OCI-LY7 (cell line): ENCODE measurements at regions not wholly inside any gene's neighbourhood (a gene's known extent, or its start where the extent isn't known, plus 50 kb on each side); places are given as distances from the start of the nearest gene placed in this dataset.

ENCODE experiments used
- EZH2phosphoT487 ChIP-seq: fragments of 200-600 bp; sonication (generic); IDR thresholded peaks from 2 replicates; pipeline ENCODE4 v1.6.1; 2018; ENCODE audit warnings: low read depth, borderline replicate concordance, mild to moderate bottlenecking, mixed run types, antibody characterized with exemption, low read length, moderate library complexity, mixed read lengths
- TF ChIP-seq, protein P1 (sequence below): fragments of 200-600 bp; sonication (generic); conservative IDR thresholded peaks from 2 replicates; pipeline ENCODE4 v1.5.1; 2014; ENCODE audit warnings: mild to moderate bottlenecking, antibody characterized with exemption, low read length, moderate library complexity, mixed read lengths

DNA sequence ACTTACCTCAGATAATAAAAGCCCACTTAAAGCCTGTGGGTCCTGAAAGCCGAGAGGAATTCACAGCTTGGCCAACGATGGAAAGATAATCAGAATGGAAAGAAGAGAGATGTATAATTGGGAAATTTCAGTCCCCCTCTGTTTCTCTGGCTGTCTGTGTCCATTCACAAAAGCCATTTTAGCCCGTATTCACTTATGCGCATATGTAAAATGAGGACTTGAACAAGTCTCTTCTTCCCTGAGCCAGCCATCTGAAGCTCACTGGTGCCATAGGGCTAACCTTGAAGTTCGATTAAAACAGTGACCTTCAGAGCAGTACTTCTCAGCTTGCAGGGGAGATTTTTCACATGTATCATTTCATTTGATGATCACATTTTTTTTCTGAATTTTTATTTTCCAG lies 527.2 kb downstream of the GRIN2A start:
- TF ChIP-seq EZH2phosphoT487 = no peak
- TF ChIP-seq, protein P1, sequence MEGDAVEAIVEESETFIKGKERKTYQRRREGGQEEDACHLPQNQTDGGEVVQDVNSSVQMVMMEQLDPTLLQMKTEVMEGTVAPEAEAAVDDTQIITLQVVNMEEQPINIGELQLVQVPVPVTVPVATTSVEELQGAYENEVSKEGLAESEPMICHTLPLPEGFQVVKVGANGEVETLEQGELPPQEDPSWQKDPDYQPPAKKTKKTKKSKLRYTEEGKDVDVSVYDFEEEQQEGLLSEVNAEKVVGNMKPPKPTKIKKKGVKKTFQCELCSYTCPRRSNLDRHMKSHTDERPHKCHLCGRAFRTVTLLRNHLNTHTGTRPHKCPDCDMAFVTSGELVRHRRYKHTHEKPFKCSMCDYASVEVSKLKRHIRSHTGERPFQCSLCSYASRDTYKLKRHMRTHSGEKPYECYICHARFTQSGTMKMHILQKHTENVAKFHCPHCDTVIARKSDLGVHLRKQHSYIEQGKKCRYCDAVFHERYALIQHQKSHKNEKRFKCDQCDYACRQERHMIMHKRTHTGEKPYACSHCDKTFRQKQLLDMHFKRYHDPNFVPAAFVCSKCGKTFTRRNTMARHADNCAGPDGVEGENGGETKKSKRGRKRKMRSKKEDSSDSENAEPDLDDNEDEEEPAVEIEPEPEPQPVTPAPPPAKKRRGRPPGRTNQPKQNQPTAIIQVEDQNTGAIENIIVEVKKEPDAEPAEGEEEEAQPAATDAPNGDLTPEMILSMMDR = no peak
